ENCODE measurements at regions not wholly inside any gene's neighbourhood (a gene's known extent, or its start where the extent isn't known, plus 50 kb on each side); places are given as distances from the start of the nearest gene placed in this dataset.
A peak's percentile ranks its signal among the peaks of the same experiment; 100 is the strongest.

- H2BK20ac ChIP-seq (ENCODE audit: low read depth, low read length): peak overlapping the region; percentile 65; the same call in 1 of the 2 replicates
- DNase-seq (no peak), ATAC-seq (ENCODE audit: low read depth) (peak; percentile 48)
- H4K8ac ChIP-seq (ENCODE audit: low read depth in 2 of 2, low read length in 2 of 2): peak overlapping the region; percentile 21 to 53; a peak in 3 of 4 replicates
- peak overlapping the region; percentile 8; the same call in 1 of the 2 replicates for H3K4me2 ChIP-seq (ENCODE audit: low read depth, low read length)
- H3K36me3 ChIP-seq (ENCODE audit: control insufficient read depth, insufficient read depth, low read length): no peaks in the 10 kb centered on the region
- peak overlapping the region; percentile 59; the same call in 1 of the 3 replicates for H2BK15ac ChIP-seq (ENCODE audit: low read depth, low read length)
- H3K27ac ChIP-seq (ENCODE audit: insufficient read depth, low read length): peak overlapping the region; percentile 38
- BruUV-seq (replicated peaks): no TSS peak
- peak overlapping the region; percentile 42 for H3K14ac ChIP-seq (replicated peaks; ENCODE audit: low read depth, low read length)
- H4K91ac ChIP-seq (ENCODE audit: insufficient read depth, low read depth, low read length): peak overlapping the region; percentile 55
- no peaks in the 10 kb centered on the region for H3K9me3 ChIP-seq (ENCODE audit: control insufficient read depth, insufficient read depth, low read length)
- H4K5ac ChIP-seq (ENCODE audit: low read depth, low read length): peak overlapping the region; percentile 5; the same call in 1 of the 2 replicates
- H3K4ac ChIP-seq (ENCODE audit: low read depth, low read length): peak overlapping the region; percentile 46
- H3K79me1 ChIP-seq (ENCODE audit: low read depth in 1 of 2, low read length in 2 of 2): no peaks in the 10 kb centered on the region
- H3K9ac ChIP-seq (ENCODE audit: low read depth, low read length): peak overlapping the region; percentile 3; the same call in 1 of the 2 replicates
- ChIA-PET POLR2A (ENCODE audit: unreplicated experiment) (interaction anchor here (0.6 kb wide), 1 partner anchor 14 kb away, joined by 11 read pairs; no protein-coding TSS in a partner anchor), CTCF (interaction anchor here (0.7 kb wide), 1 partner anchor 28 kb away, joined by 6 read pairs; no protein-coding TSS in a partner anchor)
- H2BK5ac ChIP-seq (ENCODE audit: low read depth, low read length, poor library complexity, severe bottlenecking): peak overlapping the region; percentile 17
- H3K4me1 ChIP-seq (ENCODE audit: control insufficient read depth, insufficient read depth, low read length): peaks cover 5% of the 10 kb centered on the region
- H3K18ac ChIP-seq (ENCODE audit: low read depth, low read length): peak overlapping the region; percentile 6
- peak overlapping the region; percentile 14; the same call in 1 of the 2 replicates for H3K23ac ChIP-seq (ENCODE audit: low read depth, low read length)
- no peak overlapping the region for H2AK9ac ChIP-seq (replicated peaks; ENCODE audit: low read depth, low read length, poor library complexity)
- intact Hi-C loops (cut with micrococcal nuclease) (loop anchor here (10.0 kb wide), 1 partner anchor 115 kb away; no protein-coding TSS in a partner anchor), dilution Hi-C loops (cut with HindIII; ENCODE audit: low sequenced_read_pairs, unreplicated experiment) (no loop called here), in situ Hi-C loops (cut with MboI; ENCODE audit: low sequenced_read_pairs) (no loop called here)
- H3K56ac ChIP-seq (ENCODE audit: extremely low read depth, insufficient read depth, low read length): 0 out of 2 replicates have a peak overlapping the region, but pooled peaks have one; percentile 33
- H3K27me3 ChIP-seq (ENCODE audit: control insufficient read depth, insufficient read depth, low read length): no peaks in the 10 kb centered on the region
- H2AFZ ChIP-seq (replicated peaks; ENCODE audit: low read length, poor library complexity): peak overlapping the region; percentile 41
- no peaks in the 10 kb centered on the region for H4K20me1 ChIP-seq (ENCODE audit: insufficient read depth, low read length)
- H2BK120ac ChIP-seq (ENCODE audit: low read depth, low read length): peak overlapping the region; percentile 59
- no peak for TF ChIP-seq RFX5 (IDR thresholded peaks at IDR 0.05; ENCODE audit: low read depth, low read length)
- no peak for TF ChIP-seq MAFK (IDR thresholded peaks at IDR 0.05; ENCODE audit: low read depth, low read length)
- TF ChIP-seq MXI1 (IDR thresholded peaks at IDR 0.05; ENCODE audit: borderline replicate concordance, low read depth, low read length): no peak
- peaks cover 6% of the 10 kb centered on the region; the same call in 1 of the 2 replicates for H3K9me1 ChIP-seq (ENCODE audit: insufficient read depth, low read length)
- H3K4me3 ChIP-seq (ENCODE audit: insufficient read depth, low read depth, low read length): no peak overlapping the region
- peak overlapping the region; percentile 41 for H2AK5ac ChIP-seq (ENCODE audit: low read depth, low read length)
- 75% methylated on average over 5 of the region's 7 CpGs; no CpG with 5 or more reads in 1 of the 2 experiments for WGBS, 2 experiments (ENCODE audit: extremely low coverage in 2 of 2, insufficient read length in 1 of 2)
Observed at GRCh38 chr6:16849988-16850680, 88.9 kb upstream of the ATXN1 start.
